Ecto neural progenitor cell (in vitro differentiated cells): ENCODE measurements at regions not wholly inside any gene's neighbourhood (a gene's known extent, or its start where the extent isn't known, plus 50 kb on each side); places are given as distances from the start of the nearest gene placed in this dataset.
A peak's percentile ranks its signal among the peaks of the same experiment; 100 is the strongest.

ENCODE experiments used
- DNase-seq: peaks from one replicate; pipeline ENCODE4 v3.0.0-alpha.2; 2018; ENCODE audit warnings: low spot score

DNA sequence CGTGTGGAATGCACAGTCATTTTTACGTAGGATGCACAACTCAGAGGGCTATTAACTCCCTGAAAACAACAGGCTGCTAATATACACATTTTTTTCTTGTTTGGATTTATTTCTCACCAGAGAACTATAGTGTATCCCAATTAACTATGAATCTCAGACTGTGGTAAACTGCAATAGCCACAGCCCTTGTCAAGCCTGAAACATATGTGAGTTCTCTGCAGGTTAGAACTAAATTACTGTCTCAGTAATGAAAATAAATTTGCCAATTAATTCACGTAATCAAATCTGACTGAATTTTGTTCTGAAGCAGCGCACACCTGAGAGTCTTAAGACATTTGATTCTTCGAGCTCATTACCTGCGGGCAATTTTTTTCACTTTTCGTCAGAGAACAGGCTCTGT is 318.6 kb downstream of the PMP22 start:
- DNase-seq, result no peak

DNA sequence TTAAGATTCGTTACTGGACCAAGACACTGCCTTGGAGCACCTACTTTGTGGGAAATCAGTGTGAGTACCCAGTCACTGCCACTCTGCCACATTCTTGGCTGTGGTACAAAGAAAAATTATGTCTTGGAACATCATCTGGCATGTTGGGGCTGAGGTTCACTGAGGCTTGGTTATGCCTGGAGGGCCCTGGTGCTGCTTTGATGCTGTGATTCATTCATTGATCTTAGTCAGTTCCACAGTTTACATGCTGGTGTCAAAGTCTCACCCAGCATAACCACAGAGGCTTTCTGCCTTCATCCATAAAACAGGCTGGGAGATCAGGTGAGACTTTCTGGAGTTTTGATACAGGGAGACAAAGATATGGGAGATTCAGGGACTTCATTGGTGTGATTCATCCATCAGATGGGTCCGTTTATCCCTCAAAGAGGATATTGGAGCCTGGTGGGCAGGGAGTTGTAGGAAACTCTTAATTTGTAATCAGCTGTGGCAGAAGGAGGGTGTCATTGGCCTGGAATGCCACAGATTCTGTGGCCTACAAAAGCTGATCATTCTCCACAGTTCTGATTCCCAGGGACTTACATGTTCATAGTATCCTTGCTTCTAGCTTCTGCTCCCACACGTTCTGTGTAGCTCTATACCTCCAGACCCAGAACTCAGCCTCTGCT is 322.5 kb downstream of the PMP22 start:
- no peak for DNase-seq

DNA sequence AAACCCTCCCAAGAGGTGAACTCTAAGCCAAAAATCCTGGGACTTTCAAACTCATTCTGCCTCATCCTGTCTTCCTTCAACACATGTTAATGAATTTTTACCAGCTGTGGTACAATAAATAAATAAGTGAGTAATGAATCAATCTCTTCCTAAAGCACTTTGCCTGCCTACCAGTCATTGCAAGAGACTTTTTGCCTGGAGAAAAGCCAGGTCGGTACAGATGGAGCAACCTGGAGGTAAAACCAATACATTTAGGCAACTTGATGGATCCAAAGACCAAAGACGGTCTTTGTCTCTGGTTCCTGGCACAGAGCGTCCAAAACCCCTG is 324.2 kb downstream of the PMP22 start:
- DNase-seq, result no peak

DNA sequence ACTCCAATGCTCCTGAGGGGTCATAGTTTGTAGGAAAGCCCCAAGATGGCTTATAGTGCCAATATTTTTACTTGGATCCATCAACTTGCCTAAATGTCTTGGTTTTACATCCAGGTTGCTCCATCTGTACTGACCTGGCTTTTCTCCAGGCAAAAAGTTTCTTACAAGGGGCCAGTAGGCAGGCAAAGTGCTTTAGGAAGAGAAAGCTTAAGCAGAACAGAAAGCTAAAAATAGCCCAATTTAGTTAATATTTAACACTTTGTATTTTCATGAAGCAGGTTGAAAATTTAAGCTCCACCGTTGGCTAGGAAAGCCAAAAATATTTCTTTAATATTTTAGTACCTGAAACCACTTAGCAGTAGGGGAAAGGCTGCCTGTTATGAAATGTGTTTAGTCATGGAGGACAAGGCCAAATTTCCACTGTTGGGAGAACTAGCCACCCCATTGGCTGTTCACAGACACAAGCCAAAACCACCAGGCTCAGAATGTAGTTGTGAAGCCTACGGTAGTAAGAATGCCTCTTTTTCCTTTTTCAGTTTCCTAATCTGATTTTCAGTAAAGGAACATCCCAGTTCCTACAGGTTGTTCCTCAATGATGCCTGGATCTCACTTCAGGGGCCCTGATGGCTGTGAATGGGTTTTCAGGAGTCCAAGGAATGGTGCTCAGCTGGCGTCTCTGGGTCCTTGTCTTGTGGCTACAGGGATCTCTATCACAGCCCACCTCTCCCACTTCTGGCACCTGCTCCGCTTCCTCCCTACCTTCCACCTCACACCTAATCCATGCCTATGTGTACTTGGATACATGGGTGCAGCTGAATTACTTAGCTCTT is 324.8 kb downstream of the PMP22 start:
- no peak for DNase-seq

DNA sequence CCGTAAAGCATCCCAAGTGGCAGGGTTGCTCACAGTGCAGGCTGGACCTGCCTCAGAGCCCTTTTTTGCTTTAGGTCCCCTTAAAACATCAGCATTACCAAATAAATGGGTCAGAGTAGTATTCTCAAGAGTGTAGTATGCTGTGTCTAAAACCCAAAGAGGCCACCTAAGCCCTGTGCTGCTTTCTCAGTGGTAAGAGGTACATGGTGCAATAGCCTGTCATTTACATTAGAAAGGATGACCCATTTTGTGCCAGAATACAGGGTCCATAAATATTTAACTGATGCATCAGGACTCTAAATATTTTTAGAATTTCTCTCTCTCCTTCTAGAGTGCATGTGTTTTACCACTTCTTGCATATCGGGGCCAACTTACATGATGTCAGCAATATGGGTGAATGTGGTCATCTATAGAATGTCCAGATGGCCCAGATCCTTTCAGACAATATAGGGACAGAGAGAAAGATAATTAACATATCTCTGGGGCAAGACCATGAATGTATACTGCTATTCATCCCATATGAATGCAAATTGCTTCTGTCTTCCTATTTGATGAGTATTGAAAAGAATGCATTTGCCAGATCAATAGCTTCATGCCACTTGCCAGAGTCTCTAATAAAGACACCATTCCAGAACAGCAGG is 329.2 kb downstream of the PMP22 start:
- DNase-seq, result no peak

DNA sequence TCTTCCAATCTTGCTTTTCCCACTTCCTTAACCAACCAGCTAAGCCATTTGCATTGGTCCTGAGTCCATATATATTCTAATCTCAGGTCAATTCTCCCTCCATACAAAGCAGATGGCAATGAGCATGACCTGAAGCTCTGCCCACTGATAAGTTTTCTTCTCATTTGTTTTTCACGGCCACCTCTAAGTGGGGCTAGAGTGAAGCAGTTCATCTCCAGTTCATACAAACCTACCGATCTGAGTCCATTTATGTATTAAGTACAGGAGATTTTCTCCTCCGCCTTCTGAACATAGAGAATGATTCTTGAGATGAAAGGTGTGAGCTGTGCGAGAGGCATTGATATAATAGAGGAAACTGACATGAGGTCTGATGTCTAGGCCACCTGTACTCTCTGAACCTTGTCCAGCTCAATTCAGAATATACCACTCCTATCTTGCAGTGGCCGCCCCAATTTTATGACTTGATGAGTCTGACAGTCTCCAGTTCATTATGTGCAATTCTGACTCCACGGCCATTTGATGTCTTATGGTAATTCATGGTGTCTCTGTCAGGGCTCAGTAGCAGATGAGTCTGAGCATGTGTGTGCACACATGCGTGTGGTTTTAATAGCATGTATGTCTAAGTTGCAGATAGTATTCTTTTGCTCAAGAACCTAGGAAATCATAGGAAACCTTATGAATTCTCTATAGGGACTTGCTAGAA is 329.8 kb downstream of the PMP22 start:
- no peak for DNase-seq

DNA sequence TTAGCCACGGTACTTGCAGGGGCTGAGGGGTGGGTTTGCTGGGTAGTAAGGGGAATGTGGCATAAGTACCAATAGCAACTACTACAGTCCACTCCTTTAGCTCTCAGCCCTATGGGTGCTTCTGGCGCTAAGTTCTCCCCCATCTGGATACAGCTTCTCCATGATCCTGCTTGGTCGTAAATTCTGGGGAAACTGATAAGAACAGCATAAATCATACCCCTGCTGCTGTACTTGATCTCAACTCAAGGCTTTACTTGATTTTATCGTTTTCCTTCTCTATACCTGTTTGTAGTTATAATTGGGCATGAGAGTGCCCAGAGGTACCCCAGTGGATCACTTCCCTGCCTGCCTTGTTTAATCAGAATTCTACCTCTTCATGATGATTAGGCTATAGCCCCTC is 331.4 kb downstream of the PMP22 start:
- DNase-seq, result no peak

DNA sequence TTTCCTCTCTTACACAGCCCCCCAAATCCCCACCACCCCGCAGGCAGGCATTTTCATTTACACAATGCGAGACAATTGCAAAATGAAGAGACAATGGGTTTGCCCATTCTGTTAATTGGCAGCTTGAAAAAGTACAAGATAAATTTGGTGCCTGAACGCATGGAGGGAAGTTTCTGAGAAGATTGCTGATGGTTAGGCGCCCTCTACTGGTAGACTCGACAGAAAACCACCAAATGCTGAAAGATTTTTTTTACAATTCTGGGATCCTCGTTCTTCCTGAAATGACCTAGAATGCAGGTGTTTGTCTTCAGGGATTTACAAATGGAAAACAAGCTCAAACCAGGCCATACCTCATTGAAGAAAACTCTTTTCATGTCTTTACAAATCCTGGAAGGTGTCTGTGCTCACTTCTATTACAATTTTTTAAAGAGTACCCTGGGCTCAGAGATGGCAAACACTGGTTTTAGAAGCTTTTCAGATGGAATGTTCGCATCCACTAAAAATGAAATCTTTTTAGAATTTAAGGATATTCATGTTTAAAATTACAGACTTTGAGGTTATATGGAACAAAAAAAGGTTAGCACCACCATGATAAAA is 338.5 kb downstream of the PMP22 start:
- DNase-seq, result peak; percentile 66

DNA sequence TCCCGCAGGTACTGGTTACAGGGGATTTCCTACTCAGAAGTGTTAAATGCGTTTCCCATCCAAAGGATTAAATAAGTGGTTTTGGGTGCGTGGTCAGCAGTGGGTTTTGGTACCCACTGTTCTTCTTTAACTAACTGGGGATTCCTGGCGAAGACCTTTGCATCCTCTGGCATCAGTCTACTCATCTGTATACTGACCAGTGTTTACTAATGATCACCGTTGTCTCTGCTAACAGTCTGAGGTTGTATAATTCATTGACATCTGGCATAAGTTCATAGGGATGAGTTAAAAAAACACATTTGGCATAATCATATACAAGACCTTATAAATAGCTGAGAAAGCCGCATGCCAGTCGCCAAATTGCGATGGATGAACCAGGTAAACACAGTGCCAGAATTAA is 339.1 kb downstream of the PMP22 start:
- DNase-seq, result no peak

DNA sequence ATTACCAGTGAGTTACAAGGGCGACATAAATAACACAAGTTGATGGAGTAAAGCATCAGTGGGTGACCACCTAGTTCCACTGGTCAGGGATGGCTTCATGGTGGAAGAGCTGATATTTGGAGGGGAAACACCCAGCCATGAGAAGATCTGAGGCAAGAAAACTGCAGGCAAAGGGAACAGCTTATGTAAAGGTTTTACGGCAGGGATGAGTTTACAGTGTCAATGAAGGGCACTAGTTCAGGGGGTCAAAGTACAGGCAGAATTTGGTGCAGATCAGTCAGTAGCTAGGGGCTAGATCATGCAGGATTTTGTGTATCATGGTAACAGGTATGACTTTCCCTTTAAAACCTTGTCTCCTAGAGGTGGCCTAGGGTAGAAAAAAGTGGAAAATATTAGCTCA is 339.6 kb downstream of the PMP22 start:
- DNase-seq, result no peak

DNA sequence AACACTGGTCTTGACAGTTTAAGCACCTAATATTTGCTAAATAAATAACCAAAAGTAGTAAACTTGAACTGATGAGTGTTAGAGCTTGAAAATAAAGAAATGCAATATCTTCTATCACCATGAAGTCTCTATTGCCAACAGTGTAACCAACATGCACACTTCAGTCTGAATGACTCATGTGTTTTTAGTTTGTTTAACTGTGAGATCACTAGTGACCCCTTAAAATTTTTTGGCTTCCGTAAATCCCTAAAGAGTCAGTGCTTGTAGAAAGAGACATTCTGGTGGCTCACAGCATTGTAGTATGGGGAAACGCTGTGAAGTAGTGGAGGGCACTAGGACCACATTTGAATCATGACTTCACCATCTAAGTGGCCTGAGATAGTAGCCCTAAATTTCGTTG is 341.1 kb downstream of the PMP22 start:
- DNase-seq, result no peak

DNA sequence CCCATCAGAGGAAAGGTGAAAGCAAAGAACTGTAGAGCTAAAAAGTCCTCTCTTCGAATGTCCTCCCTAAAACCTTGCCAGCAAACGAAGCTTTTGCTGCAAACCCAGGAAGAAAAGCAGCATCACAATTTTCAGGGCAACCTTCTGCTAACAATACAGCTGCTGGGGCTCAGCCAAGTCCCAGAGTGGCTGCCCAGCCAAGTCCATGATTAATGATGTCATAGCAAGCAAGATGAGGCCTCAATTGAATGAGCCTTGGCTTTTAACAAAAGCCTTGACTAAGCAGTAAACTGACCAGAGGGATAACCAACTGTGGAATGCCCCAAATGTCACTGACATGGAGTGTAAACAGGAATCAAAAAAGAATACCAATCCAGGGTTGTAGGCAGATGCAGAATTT is 342.7 kb downstream of the PMP22 start:
- no peak for DNase-seq

DNA sequence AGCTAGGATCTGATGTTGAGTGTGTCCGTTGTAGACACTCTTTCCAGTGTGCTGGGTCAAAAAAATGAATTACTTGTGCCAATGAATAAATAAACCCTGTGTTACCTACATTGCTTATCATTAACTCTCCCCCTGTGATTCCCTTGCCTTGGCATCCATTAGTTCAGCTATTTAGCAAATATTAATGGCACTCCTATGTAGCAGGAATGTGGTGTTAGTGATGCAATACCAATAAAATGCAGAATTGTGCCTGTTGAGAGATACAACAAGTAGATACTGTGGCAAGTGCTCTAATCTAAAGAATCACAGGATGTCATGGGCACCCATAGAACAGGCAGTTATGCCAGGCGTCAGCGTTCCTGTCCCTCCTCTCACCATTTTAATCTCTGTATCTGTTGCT is 343.2 kb downstream of the PMP22 start:
- no peak for DNase-seq

DNA sequence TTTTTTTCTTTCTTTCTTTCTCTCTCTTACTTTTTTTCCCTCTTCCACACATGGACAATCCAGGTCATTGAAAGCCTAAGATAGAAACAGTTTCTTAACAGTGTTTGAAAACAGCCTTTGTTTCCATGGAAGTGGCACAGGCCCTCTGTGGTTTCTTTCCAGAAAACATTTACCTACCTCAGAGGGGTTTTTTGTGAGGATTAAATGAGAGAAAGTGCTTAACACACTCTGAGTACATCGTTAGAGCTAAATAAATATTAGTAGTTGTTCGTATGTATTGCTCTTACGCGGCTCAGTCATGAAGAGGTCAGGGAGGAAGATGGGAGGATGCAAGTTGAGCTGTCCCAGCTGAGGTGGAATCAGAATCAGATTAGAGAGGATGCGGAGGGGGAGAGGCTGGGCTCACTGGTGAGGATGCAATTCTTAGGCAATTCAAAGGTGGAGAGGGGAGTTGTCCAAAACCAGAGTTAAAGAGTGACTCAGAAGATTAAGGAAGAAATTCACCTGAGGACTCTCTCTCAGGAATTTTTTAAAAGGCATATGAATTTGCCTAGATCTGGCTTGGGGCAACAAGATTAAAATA is 345.4 kb downstream of the PMP22 start:
- DNase-seq, result no peak

DNA sequence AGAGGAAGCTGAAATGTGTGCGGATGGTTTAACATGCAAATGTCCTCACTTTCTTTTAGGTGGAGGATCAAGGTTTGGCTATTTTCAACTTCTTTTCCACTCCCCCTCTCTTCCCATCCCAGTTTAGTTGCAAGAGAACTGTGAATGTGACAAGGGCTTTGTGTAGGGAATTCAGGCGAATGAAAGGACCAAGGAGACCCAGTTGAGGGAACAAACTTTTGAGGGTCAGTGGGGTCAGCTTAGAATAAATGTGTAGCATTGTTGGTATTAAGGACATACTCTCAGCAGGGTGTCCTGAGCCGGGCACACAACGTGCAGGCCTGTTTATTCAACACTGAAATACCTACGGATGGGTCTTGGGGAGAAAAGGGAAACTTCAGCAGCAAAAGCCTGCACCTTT is 346.0 kb downstream of the PMP22 start:
- peak; percentile 80 for DNase-seq

DNA sequence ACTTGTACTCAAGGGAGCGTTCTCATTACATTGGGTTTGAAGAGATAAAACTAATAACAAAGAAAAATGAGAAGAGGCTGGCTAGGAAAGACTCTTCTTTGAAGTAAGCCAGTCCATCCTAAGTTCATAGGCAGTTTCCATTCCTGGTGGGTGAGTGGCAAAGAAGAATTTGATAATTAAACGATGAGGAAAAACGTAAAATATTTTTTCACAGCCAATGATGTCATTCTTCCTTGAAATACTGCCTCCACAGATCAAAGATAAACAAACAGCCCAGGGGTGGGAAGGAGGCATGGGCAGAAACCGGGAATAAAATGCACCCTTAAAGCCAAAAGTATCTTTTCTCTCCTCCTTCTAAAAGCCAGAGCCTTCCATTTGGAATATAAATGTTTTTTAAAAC is 346.6 kb downstream of the PMP22 start:
- DNase-seq, result no peak

DNA sequence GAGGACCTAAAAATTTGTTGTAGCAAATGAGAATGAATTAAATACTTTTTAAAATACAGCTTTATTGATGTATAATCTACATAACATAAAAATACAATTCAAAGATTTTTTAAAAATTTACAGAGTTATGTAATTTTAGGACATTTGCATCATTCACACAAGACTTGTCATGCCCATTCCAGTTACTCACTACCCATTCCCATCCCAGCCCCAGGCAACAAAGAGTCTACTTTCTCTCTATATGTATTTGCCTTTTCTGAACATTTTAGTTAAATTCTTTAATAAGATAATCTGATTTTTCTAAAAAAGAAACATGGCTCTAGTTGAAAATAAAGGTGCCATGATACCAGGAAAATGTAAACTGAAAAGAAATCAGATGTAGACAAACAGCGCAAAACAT is 354.2 kb downstream of the PMP22 start:
- no peak for DNase-seq

DNA sequence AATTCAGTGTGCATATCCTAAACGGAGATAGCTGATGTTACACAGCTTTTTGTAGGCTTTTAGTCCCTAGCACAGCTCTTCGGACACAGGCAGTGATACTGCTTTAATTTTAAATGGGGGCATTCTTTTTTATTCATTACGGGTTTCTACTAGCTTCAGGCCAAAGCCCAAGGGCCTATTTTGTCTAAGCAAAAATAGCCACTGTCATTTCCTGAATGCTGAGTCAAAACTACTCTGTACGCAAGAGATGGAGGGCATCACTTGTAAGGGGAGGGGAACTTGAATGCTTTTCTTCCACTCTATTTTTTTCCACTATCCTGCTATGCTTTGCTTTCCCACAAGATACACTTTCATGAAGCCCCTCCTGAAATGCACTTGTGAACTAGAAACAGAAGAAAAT is 360.7 kb downstream of the PMP22 start:
- no peak for DNase-seq

DNA sequence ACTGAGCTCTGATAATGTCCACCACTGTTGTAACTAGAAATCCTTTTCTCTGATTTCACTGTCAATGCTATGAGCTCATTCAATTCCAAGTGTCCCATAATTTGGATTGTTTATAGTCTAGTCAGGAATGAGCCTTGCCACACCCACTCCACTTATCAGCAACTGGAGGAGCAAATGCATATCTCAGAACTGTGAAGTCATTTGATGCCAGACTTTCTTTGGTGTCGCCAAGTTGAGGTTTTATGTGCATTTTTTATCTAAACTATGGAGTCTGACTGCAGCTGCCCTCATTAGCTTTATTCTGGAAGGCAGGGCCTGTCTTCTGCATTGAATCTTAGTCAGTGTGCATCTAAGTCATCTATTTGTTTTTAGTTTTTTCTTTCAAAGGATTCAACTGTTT is 361.3 kb downstream of the PMP22 start:
- DNase-seq, result no peak

DNA sequence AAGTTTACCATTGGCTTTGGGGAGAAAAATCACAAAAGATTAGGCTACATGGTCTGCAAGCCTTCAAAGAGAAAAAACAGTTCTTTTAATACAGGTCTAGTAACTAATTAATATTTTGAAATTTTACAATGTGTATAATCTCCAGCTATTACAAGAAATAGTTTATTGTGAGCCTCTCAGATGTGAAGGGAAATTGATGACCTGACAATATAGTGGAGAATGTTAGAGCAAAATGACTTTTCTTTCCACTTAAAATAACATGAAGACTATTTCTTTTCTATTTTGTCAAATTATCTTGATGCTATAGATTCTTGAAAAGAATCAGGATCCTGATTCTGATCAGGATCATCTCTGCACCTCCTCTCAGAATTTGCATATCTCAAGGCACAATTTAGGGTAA is 362.3 kb downstream of the PMP22 start:
- no peak for DNase-seq

DNA sequence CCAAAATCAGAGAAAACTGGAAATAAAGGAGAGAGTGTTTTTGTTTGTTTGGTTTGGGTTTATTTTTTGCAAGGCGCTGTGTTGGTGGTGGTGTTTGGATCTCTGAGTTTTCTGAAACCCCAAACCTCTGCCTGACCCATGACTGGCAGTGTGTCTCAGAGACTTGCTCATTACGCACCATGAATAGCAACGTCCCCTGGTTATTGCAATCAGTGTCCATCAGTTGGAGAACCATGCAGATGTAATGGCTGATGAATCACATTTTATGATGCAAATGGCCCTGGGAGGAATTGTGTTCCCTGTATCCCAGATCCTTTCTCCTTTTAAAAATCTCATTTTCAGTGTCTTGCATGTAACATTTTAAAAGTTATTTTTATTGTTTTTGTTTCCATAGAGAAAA is 362.8 kb downstream of the PMP22 start:
- DNase-seq, result no peak

DNA sequence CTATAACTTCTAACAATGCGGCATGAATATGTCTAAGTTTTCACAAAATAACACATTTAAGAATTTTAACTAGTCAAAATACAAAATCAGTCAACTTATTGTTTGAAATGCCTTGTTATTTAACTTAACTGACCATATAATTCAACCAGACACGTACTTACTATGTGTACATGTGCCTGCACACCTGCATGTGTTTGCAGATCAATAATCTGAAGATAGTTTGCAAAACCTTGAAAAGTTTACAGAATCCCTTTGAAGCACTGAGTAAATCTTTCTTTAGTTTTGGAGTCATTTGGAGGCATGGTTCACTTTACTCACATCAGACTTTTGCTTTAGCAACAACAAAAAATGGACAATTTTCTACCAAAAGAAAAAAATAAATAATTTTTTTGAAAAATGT is 363.8 kb downstream of the PMP22 start:
- no peak for DNase-seq
